Activated CD8-positive, alpha-beta memory T cell treated with anti-CD3 and anti-CD28 coated beads, Interleukin-2, amount 50 U/mL, for 48 hours (primary cell): ENCODE measurements at regions not wholly inside any gene's neighbourhood (a gene's known extent, or its start where the extent isn't known, plus 50 kb on each side); places are given as distances from the start of the nearest gene placed in this dataset.
"Not testable (repeated sequence)": the region's sequence is repeated elsewhere in the genome, so short reads cannot be mapped to it uniquely, and the experiment has no call there.

ENCODE experiments used
- DNase-seq: peaks from one replicate; pipeline ENCODE4 v3.0.0-alpha.2; 2020

DNA sequence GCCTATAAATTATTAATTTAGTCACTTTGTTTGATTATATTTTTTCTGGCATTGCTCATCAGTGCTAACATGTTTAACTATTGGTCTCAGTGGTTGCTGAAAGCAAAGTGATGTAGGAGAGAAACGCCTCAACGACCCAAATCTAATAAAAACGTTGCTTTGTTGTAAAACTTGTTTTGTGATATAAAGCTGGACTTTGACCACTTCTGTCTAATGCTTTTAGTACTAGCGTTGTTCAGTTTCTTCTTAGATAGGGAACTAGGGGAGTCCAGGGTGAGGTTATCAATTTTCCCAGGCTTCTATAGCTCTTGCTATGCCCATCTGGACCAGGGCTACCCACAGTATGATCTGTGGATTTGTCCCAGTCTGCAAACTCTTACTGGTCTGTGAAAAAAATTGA lies 80.6 kb upstream of the TBC1D5 start:
- no peak for DNase-seq

DNA sequence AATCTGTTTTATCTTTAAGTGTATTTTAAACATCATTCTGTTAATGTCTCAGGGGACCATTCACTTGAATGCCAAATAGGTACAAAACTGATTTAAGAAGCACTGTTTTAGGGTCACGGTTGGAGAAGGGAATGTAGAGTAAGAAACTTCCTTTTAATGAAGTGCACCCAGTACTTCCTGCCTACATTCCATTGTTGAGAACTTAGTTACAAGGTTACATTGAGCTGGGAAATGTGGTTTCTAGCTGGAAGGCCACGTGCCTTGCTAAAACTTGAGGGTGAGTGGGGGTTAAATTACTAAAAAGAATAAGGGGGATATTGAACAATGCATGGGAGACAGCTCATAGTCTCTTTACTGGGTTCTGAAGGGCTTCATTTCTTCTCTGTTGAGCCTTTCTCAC lies 78.3 kb upstream of the TBC1D5 start:
- DNase-seq, result no peak

DNA sequence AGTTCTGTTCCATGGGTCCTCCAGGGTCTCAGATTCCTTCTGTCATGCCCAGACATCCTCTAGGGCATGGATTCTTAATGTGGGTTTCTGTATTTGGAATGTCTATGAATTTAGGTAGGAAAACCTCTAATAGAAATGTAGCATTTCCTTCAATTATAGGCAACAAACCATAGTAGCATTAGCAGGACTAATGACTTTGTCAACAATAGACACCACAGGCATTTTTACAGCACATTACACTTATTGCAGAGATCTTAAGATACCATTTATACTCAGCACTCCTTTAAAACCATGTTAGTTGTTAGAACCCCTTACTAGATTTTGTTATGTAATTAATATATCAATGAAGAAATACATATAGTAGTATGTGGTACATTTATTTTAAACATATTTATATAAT lies 77.8 kb upstream of the TBC1D5 start:
- no peak for DNase-seq

- not testable (repeated sequence) for DNase-seq
These were observed 75.5 kb upstream of the TBC1D5 start for GRCh38 chr3:17817973-17818372.

- no peak for DNase-seq
These were observed 75.1 kb upstream of the TBC1D5 start for GRCh38 chr3:17817545-17817944.

- DNase-seq, result not testable (repeated sequence)
These were observed 74.4 kb upstream of the TBC1D5 start for GRCh38 chr3:17816839-17817238.

GRCh38 chr3:17812328-17812727 lies 69.9 kb upstream of the TBC1D5 start:
- not testable (repeated sequence) for DNase-seq

DNA sequence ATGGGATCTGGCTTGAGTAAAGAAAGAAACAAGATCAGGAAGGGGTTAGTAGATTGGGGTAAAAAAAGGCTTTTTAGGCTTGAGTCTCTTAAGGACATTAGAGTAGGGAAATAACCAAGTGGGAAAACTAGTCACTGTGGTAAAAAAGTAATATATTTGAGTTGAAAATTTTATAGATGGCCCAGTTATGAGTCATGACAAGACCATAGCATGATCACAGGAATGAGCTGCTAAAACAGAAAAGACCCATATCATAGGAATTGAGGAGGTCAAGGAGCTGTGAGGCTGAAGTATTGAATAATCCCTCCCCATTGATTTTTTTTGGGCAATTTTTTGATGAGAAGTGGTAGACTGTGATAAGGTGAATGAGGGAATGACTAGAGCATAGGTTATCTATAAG lies 69.2 kb upstream of the TBC1D5 start:
- DNase-seq, result no peak

DNA sequence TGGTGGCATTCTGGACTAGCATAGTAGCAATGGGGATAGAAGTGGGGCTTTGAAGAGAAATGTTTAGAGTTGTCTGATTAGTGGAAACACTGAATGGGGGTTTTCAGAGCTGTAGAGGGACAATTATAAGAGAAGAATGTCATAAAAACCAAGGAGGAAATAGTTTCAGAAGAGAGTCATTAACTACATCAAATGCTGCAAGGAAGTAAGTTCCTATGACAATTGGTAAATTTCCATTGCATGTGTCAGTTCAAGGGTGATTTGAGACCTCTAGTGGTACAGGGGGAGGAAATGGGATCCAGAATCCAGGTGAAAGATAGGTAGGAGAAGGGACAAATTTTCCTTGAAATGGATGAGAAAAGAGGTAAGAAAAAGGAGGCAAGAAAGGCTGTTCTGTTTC lies 68.3 kb upstream of the TBC1D5 start:
- no peak for DNase-seq

- DNase-seq, result no peak
These were observed 66.6 kb upstream of the TBC1D5 start for GRCh38 chr3:17808994-17809393.

- no peak for DNase-seq
These were observed 64.4 kb upstream of the TBC1D5 start for GRCh38 chr3:17806876-17807275.

DNA sequence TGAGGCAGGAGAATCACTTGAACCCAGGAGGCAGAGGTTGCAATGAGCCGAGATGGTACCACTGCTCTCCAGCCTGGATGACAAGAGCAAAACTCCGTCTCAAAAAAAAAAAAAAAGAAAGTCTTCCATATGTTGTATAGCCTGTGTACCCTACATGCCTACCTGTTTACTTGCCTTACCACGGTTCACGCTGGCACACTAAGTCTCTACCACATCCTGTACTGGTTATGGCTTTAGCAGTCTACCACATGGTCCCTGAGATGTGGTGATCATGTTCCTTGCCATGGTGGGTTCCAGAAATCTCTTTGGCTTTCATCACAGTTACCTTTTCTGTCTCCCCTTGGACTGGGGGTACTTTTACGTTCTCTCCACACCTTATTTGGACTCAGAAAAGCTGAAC lies 63.8 kb upstream of the TBC1D5 start:
- no peak for DNase-seq

DNA sequence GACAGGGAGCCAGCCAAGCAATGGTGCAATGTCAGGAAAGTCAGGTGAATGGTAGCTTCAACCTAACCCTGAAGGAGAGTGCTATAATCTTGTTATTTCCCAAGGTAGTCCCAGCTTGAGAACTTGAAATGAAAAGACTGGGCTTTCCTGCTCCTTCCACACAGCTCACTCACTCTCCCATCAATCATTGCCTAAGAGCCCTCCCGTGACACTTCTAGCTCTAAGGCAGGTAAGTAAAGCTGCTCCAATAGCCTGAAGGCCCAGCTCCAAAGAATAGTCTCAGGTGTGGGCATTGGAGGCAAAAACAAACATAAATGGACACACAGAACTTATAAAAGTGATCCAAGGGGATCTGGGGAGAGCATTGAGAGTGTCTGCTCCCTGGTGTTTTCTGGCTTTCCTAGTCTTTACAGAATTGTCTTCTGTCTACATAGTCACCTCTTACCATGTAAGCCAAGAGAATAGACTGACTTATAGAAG lies 63.1 kb upstream of the TBC1D5 start:
- DNase-seq, result no peak

GRCh38 chr3:17802950-17803349 lies 60.5 kb upstream of the TBC1D5 start:
- DNase-seq, result no peak

DNA sequence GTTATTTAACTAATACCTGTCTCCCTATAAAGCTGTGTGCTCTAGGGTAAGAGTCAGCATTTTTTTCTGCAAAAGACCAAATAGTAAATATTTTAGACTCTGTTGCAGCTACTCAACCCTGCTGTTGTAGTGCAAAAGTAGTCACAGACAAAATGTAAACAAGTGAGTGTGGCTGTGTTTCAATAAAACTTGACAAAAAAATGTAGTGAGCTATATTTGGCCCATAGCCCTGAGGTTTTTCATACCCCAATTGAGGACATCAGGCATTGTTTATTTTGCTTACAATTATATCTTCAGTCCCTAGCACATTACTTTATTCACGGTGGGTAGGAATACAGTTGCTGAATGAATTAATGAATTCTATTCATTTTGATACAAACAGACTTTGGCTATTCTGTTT lies 58.7 kb upstream of the TBC1D5 start:
- no peak for DNase-seq

DNA sequence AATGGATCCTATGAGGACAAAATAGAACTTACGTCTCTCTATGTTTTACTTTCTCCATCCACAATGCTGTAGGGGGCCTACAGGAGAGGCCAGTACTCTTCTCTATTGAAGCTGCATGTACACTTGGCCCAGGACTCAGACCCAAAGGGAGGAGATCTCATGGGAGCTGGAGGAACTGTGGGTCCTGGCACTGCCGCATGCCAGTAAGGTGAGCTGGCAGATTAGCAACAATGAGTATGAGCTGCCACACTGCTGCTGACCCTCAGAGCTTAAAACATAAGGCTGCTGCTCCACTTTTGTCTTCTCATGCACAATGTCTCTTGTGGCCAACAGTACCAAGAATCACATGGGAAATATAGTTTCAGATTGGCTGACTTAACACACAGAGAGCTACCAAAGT lies 57.8 kb upstream of the TBC1D5 start:
- no peak for DNase-seq

DNA sequence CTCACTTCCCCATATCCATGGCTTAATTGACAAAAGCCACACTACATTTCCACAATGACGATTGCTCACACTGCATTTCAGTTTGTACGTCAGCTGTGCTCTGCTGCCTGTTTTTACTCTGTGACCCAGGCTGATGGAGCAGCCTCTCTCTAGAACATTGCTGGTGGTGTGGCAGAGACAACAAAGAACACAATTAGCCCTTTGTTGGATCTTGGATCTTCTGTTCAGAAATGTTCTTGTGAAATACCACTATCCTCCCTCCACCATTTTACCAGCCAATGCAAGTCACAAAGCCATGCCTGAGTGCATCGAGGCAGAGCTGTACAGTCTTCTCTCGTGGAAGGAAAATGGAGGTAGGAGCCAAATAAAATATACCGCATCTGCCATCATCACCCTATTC lies 56.9 kb upstream of the TBC1D5 start:
- DNase-seq, result no peak

DNA sequence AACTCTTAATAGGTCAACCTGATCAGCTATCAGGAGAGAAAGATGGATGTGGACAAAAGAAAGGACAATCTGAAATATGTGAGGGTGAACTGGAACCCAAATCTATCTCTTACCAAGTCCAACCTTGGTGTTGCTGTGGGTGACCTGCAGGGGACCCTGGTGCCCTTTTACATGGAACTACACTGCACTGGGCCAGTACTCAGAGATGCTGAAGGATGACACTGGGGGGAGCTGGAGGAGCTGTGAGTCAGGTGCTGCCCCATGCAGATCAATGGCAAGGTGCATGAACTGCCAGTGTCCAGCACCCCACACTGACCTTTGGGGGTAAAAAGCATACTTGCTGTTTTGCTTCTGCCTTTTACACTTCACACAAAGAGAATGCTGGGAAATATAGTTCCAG lies 55.6 kb upstream of the TBC1D5 start:
- no peak for DNase-seq

DNA sequence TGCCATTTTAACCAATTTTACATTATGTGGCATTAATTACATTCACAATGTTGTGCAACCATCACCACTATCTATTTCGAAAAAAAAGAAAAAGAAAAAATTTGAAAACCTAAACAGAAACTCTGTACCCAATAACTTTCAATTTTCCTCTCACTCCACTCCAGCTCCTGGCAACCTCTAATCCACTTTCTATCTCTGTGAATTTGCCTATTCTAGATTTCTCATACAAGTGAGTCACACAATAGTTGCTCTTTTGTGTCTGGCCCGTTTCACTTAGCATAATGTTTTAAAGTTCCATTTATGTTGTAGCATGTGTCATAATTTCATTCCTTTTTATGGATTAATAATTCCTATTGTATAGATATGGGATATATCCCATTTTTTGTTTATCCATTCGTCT lies 53.3 kb upstream of the TBC1D5 start:
- no peak for DNase-seq

GRCh38 chr3:17795280-17795679 lies 52.8 kb upstream of the TBC1D5 start:
- DNase-seq, result no peak

GRCh38 chr3:17793542-17794195 lies 51.2 kb upstream of the TBC1D5 start:
- no peak for DNase-seq
